T-helper 1 cell treated with Interleukin-12 subunit alpha and Interleukin-12 subunit beta and Interleukin-4 antibody, amounts not matched to agents 30 μg/mL and 1 μg/mL, for 36 hours (primary cell): ENCODE measurements at regions not wholly inside any gene's neighbourhood (a gene's known extent, or its start where the extent isn't known, plus 50 kb on each side); places are given as distances from the start of the nearest gene placed in this dataset.

Experiments used
- H3K27ac Mint-ChIP-seq: one replicate; pipeline ENCODE4 v1.8.0; 2021; ENCODE audit warnings: mild to moderate bottlenecking, mixed read lengths
- H3K27me3 Mint-ChIP-seq: one replicate; pipeline ENCODE4 v1.8.0; 2021; ENCODE audit warnings: low read depth, mixed read lengths
- H3K36me3 Mint-ChIP-seq: one replicate; pipeline ENCODE4 v1.8.0; 2021; ENCODE audit warnings: low read depth, mixed read lengths
- H3K4me1 Mint-ChIP-seq: one replicate; pipeline ENCODE4 v1.8.0; 2021; ENCODE audit warnings: low read depth, mixed read lengths
- H3K4me3 Mint-ChIP-seq: one replicate; pipeline ENCODE4 v1.8.0; 2021; ENCODE audit warnings: mild to moderate bottlenecking, moderate library complexity, mixed read lengths
- H3K9me3 Mint-ChIP-seq: one replicate; pipeline ENCODE4 v1.8.0; 2021; ENCODE audit warnings: mixed read lengths

- H3K4me1 Mint-ChIP-seq: no peaks in the 10 kb centered on the region
- H3K27ac Mint-ChIP-seq: no peak overlapping the region
- H3K4me3 Mint-ChIP-seq: no peak overlapping the region
- no peaks in the 10 kb centered on the region for H3K27me3 Mint-ChIP-seq
- no peaks in the 10 kb centered on the region for H3K9me3 Mint-ChIP-seq
- H3K36me3 Mint-ChIP-seq: no peaks in the 10 kb centered on the region
Observed at GRCh38 chr22:48976556-48977535, 850.8 kb downstream of the BRD1 start.

GRCh38 chr22:48975886-48976285 lies 851.8 kb downstream of the BRD1 start:
- Mint-ChIP-seq H3K4me1 (no peaks in the 10 kb centered on the region), H3K4me3 (no peak overlapping the region), H3K9me3 (no peaks in the 10 kb centered on the region), H3K27ac (no peak overlapping the region), H3K27me3 (no peaks in the 10 kb centered on the region), H3K36me3 (no peaks in the 10 kb centered on the region)

GRCh38 chr22:48975316-48975741 lies 852.3 kb downstream of the BRD1 start:
- Mint-ChIP-seq H3K4me3 (no peak overlapping the region), H3K9me3 (no peaks in the 10 kb centered on the region), H3K36me3 (no peaks in the 10 kb centered on the region), H3K27ac (no peak overlapping the region), H3K27me3 (no peaks in the 10 kb centered on the region), H3K4me1 (no peaks in the 10 kb centered on the region)

- Mint-ChIP-seq H3K36me3 (no peaks in the 10 kb centered on the region), H3K4me3 (no peak overlapping the region), H3K9me3 (no peaks in the 10 kb centered on the region), H3K27me3 (no peaks in the 10 kb centered on the region), H3K27ac (no peak overlapping the region), H3K4me1 (no peaks in the 10 kb centered on the region)
Observed at GRCh38 chr22:48974443-48975315, 853.0 kb downstream of the BRD1 start.

DNA sequence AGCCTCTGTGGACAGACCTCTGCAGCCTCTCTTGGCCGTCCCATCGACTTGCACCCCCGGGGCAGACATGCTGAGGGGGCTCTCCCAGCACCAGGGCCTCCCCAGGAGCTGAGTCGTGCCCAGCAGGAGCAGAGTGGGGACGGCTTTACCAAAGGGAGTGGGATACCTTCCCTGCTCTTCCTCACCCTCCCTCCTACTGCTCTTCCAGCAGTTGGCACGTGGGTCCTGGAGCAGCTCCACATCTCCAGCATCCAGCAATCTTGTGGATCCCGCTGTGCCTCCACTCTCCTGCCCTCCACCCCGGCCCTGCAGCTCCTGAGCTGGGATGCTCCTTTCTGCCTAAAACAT lies 854.0 kb downstream of the BRD1 start:
- Mint-ChIP-seq H3K27ac (no peak overlapping the region), H3K4me3 (no peak overlapping the region), H3K9me3 (no peaks in the 10 kb centered on the region), H3K27me3 (no peaks in the 10 kb centered on the region), H3K4me1 (no peaks in the 10 kb centered on the region), H3K36me3 (no peaks in the 10 kb centered on the region)

DNA sequence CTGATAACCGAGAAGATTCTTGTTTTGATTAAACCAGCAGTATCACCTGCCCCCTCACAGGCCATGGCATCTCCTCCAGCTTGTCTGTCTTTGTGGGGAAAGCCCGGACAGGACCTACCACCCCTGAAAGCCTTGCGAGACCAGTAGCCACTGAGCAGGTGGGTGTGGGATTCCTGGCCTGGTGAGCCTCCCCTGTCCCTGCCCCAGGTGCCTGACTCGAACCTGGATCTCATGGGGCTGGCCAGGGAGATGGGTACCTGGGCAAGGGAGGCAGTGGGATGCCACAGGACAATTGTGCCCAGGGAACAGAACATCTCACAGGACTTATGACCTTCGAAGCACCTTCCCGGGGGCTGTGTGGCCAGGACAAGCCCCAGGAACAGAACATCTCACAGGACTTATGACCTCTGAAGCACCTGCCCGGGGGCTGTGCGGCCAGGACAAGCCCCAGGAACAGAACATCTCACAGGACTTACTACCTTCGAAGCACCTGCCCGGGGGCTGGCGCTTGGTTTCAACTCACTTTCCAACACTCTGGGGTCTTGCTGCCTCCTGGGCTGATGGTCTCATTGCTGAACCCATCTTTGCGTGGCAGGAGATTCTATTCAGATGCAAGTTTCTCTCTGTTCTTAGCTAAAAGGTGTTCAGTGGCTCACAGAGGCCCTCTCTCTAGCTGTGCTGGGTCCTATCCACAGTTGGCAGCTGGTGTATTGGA lies 854.5 kb downstream of the BRD1 start:
- Mint-ChIP-seq H3K27ac (no peak overlapping the region), H3K9me3 (no peaks in the 10 kb centered on the region), H3K36me3 (no peaks in the 10 kb centered on the region), H3K4me3 (no peak overlapping the region), H3K4me1 (no peaks in the 10 kb centered on the region), H3K27me3 (no peaks in the 10 kb centered on the region)

DNA sequence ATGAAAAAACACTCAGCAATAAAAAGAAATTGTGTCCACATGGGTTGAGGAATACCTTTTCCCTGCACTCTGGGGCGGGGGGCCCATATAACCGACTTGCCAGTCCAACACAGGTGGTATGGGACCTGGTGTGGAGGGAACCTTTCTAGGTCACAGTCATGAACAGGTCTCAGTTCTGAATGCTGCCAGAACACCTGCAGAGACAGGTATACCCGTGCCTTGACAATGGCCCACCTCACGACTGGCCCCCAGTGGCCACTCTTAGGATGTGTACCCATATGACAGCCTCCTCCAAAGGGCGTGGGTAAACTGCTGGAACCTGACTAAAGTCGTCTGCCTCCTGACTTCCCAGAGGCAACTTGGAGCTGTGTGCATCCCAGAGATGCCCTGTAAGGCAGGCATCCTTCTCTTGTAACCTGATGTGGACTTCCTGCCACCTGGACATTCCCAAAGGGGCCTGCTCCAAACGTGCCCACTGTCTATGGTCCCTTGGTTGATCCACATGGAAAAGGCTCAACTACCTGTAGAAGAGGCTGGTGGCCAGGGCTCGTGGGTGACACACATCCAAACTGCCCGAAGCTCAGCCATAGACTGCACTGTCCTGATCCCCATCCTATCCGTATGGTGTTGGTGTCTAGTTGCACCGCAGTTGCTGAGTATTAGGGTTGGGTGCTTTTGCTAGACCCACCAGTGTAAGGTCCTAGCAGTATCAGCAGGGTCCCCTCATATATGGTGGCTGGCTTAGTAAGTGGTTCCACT lies 859.3 kb downstream of the BRD1 start:
- H3K27me3 Mint-ChIP-seq: peaks cover 7% of the 10 kb centered on the region
- H3K4me1 Mint-ChIP-seq: no peaks in the 10 kb centered on the region
- H3K27ac Mint-ChIP-seq: no peak overlapping the region
- no peak overlapping the region for H3K4me3 Mint-ChIP-seq
- H3K9me3 Mint-ChIP-seq: no peaks in the 10 kb centered on the region
- no peaks in the 10 kb centered on the region for H3K36me3 Mint-ChIP-seq

DNA sequence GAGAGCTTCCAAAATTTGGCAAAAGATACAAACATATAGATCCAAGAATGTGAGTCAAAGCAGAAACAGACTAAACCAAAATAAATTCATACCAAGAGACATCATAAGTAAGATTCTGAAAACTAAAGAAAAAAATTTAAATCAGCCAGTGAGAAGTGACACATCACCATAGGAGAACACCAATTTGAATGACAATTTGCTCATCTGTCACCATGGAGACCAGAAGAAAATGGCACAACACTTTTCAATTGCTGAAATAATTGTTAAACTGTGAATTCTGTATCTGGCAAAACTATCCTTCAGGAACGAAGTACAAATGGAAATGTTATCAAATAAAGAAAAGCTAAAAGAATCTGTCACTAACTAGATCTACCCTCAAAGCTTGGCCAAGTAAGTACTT lies 864.3 kb downstream of the BRD1 start:
- Mint-ChIP-seq H3K27ac (no peak overlapping the region), H3K4me1 (no peaks in the 10 kb centered on the region), H3K4me3 (no peak overlapping the region), H3K36me3 (no peaks in the 10 kb centered on the region), H3K9me3 (no peaks in the 10 kb centered on the region), H3K27me3 (peaks cover 10% of the 10 kb centered on the region)

- peaks cover 4% of the 10 kb centered on the region for H3K9me3 Mint-ChIP-seq
- H3K27me3 Mint-ChIP-seq: peaks cover 10% of the 10 kb centered on the region
- H3K36me3 Mint-ChIP-seq: no peaks in the 10 kb centered on the region
- H3K4me3 Mint-ChIP-seq: no peak overlapping the region
- no peak overlapping the region for H3K27ac Mint-ChIP-seq
- H3K4me1 Mint-ChIP-seq: no peaks in the 10 kb centered on the region
Observed at GRCh38 chr22:48961705-48962104, 866.0 kb downstream of the BRD1 start.

DNA sequence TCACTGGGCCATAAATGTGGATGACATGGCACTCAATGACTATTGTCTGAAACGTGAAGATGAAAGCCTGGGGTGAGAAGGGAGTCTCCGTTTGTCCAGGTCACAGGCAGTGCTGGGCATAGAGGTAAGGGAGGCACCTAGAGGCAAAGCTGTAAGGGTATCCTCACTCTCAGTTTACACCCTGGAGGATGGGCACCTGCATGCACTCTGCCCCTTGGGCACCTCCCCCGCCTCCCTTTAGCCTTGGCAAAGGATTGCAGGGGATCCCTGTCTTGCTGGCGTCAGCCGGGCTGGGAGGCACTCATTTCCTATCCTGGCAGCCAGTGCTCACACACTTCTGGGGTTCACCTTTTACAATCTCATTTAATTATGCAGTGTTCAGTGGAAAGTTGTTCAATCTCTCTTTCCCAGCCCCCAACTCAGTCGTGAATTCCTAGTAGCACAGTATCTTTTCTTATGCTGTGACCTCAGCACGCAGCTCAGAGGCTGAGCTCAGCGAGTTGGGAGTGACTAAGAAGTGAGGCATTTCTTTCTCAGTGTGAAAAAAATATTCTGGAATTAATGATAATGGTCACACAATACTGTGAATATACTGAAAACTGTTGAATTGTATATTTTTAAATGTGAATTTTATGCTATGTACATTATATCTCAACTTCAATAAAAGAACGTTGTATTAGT lies 866.6 kb downstream of the BRD1 start:
- Mint-ChIP-seq H3K27me3 (peaks cover 10% of the 10 kb centered on the region), H3K27ac (no peak overlapping the region), H3K9me3 (peaks cover 10% of the 10 kb centered on the region), H3K4me1 (no peaks in the 10 kb centered on the region), H3K36me3 (no peaks in the 10 kb centered on the region), H3K4me3 (no peak overlapping the region)

DNA sequence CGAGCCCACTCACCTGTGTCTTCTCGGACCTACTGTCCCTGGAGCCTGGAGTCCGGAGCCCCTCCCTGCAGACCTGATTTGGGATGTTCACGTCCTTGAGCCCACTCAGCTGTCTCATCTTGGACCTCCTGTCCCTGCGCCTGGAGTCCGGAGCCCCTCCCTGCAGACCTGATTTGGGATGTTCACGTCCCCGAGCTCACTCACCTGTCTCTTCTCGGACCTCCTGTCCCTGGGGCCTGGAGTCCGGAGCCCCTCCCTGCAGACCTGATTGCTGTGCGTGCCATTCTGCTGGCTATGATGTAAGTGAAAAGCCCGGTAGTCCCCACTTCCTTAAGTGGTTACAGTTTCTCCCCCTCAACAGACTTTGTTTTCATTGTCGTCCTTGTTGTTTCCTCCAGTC lies 867.1 kb downstream of the BRD1 start:
- Mint-ChIP-seq H3K4me3 (no peak overlapping the region), H3K36me3 (no peaks in the 10 kb centered on the region), H3K9me3 (peaks cover 10% of the 10 kb centered on the region), H3K27me3 (peaks cover 10% of the 10 kb centered on the region), H3K27ac (no peak overlapping the region), H3K4me1 (no peaks in the 10 kb centered on the region)

DNA sequence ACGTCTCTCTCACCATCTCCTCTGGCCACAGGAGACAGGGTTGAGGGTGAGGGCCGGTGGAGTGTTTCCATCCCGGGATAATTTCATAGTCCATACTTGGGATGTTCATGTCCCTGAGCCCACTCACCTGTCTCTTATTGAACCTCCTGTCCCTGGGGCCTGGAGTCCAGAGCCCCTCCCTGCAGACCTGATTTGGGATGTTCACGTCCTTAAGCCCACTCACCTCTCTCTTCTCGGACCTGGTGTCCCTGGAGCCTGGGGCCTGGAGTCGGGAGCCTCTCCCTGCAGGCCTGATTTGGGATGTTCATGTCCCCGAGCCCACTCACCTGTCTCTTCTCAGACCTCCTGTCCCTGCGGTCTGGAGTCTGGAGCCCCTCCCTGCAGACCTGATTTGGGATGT lies 868.2 kb downstream of the BRD1 start:
- Mint-ChIP-seq H3K9me3 (peaks cover 10% of the 10 kb centered on the region), H3K4me1 (no peaks in the 10 kb centered on the region), H3K36me3 (no peaks in the 10 kb centered on the region), H3K27me3 (peaks cover 10% of the 10 kb centered on the region), H3K27ac (no peak overlapping the region), H3K4me3 (no peak overlapping the region)

- Mint-ChIP-seq H3K27ac (no peak overlapping the region), H3K4me1 (no peaks in the 10 kb centered on the region), H3K27me3 (peaks cover under 1% of the 10 kb centered on the region), H3K9me3 (peaks cover 10% of the 10 kb centered on the region), H3K36me3 (no peaks in the 10 kb centered on the region), H3K4me3 (no peak overlapping the region)
Observed at GRCh38 chr22:48957987-48958321, 869.7 kb downstream of the BRD1 start.
